PC-3 (cell line): ENCODE measurements at regions not wholly inside any gene's neighbourhood (a gene's known extent, or its start where the extent isn't known, plus 50 kb on each side); places are given as distances from the start of the nearest gene placed in this dataset.
A peak's percentile ranks its signal among the peaks of the same experiment; 100 is the strongest.
"Not testable (repeated sequence)": the region's sequence is repeated elsewhere in the genome, so short reads cannot be mapped to it uniquely, and the experiment has no call there.

ENCODE experiments used
- ATAC-seq: fragments of 200-7000 bp; cut with Tn5 transposase; 2 replicates; pipeline ENCODE4 v1.9.1; 2020; ENCODE audit warnings: mild to moderate bottlenecking, moderate library complexity
- BruUV-seq: library from RNA; stranded (reverse); fragments of 400-500 nt; replicated peaks from 2 replicates; lab custom pipeline; 2021; lab: Mats Ljungman, UMichigan
- CTCF ChIA-PET: fragments of 300-600 bp; sonication (Branson Sonifier 250); formaldehyde crosslinking; loops from one replicate; lab custom pipeline; 2022; ENCODE audit warnings: antibody characterized with exemption; lab: Charles Lee
- POLR2A ChIA-PET: fragments of 300-600 bp; sonication (Branson Sonifier 250); formaldehyde crosslinking; loops from one replicate; lab custom pipeline; 2022; ENCODE audit warnings: antibody characterized with exemption; ENCODE audit not compliant: unreplicated experiment; lab: Charles Lee
- DNase-seq: peaks from one replicate; pipeline ENCODE4 v3.0.0-alpha.2; 2015
- H2AFZ ChIP-seq: fragments of 300-600 bp; sonication (generic); 2 replicates; pipeline ENCODE4 v1.6.0; 2016; ENCODE audit warnings: antibody characterized with exemption, low read length
- H3F3A ChIP-seq: fragments of 300-600 bp; sonication (generic); one replicate; pipeline ENCODE4 v1.6.0; 2017; ENCODE audit warnings: antibody characterized with exemption, low read length, control low read depth, mild to moderate bottlenecking; ENCODE audit not compliant: unreplicated experiment
- H3K27ac ChIP-seq: fragments of 300-600 bp; sonication (generic); 2 replicates; pipeline ENCODE4 v1.5.1; 2016; ENCODE audit warnings: mild to moderate bottlenecking, low read length
- H3K27me3 ChIP-seq: fragments of 300-600 bp; sonication (generic); 2 replicates; pipeline ENCODE4 v1.6.1; 2016; ENCODE audit warnings: low read length, mixed read lengths
- H3K36me3 ChIP-seq: fragments of 300-600 bp; sonication (generic); 2 replicates; pipeline ENCODE4 v1.6.1; 2016; ENCODE audit warnings: low read depth, mixed run types, low read length, mixed read lengths
- H3K4me1 ChIP-seq: fragments of 300-600 bp; sonication (generic); 2 replicates; pipeline ENCODE4 v1.5.1; 2016; ENCODE audit warnings: low read length; ENCODE audit not compliant: insufficient read depth
- H3K4me2 ChIP-seq: fragments of 300-600 bp; sonication (generic); 2 replicates; pipeline ENCODE4 v1.6.0; 2016; ENCODE audit warnings: low read length
- H3K4me3 ChIP-seq: fragments of 300-600 bp; sonication (generic); 2 replicates; pipeline ENCODE4 v1.5.1; 2016; ENCODE audit warnings: mild to moderate bottlenecking, low read length, mixed read lengths
- H3K79me2 ChIP-seq: fragments of 300-600 bp; sonication (generic); 2 replicates; pipeline ENCODE4 v1.6.1; 2017; ENCODE audit warnings: low read length, mixed read lengths
- H3K9ac ChIP-seq: fragments of 300-600 bp; sonication (generic); 2 replicates; pipeline ENCODE4 v1.6.0; 2016; ENCODE audit warnings: mild to moderate bottlenecking, low read length
- H3K9me2 ChIP-seq: fragments of 300-600 bp; sonication (generic); replicated peaks from 2 replicates; pipeline ENCODE4 v1.6.1; 2016; ENCODE audit warnings: mixed run types, low read length, mixed read lengths
- H3K9me3 ChIP-seq: fragments of 300-600 bp; sonication (generic); 2 replicates; pipeline ENCODE4 v1.6.1; 2016; ENCODE audit warnings: low read length, mixed read lengths
- H4K20me1 ChIP-seq: fragments of 300-600 bp; sonication (generic); 2 replicates; pipeline ENCODE4 v1.6.1; 2016; ENCODE audit warnings: low read length, mixed read lengths
- CTCF ChIP-seq: fragments of 300-600 bp; sonication (generic); conservative IDR thresholded peaks from 2 replicates; pipeline ENCODE4 v1.5.1; 2017; ENCODE audit warnings: antibody characterized with exemption, low read depth, mild to moderate bottlenecking, low read length
- EZH2 ChIP-seq: fragments of 300-600 bp; sonication (generic); IDR thresholded peaks from one replicate; pipeline ENCODE4 v1.6.1; 2017; ENCODE audit warnings: antibody characterized with exemption, mild to moderate bottlenecking, low read length; ENCODE audit not compliant: unreplicated experiment
- EZH2phosphoT487 ChIP-seq: fragments of 300-600 bp; sonication (generic); IDR thresholded peaks from 2 replicates; pipeline ENCODE4 v1.6.1; 2018; ENCODE audit warnings: mild to moderate bottlenecking, antibody characterized with exemption, low read length, borderline replicate concordance
- intact Hi-C: fragments of 100-400 bp; cut with micrococcal nuclease; formaldehyde crosslinking; loops from 2 replicates; pipeline ENCODE4 v1.9.0; 2023

DNA sequence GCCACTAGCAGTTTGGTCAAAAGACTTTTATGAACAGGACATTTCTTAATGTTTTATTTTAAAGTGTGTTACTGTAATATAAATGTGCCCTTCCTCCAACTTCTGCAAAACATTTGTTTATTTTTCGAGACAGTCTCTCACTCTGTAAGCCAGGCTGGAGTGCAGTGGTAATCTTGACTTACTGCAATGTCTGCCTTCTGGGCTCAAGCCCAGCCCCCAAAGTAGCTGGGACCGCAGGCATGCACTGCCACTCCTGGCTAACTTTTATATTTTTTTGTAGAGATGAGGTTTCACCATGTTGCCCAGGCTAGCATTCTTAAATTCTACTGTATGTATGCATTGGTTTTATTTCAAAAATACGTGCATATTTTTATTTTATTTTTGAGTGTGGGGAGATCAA is 1201.9 kb downstream of the STIM2 start:
- intact Hi-C loops = no loop called here

GRCh38 chr4:28073860-28074555 is 1213.4 kb downstream of the STIM2 start:
- Histone ChIP-seq H4K20me1 (no peaks in the 10 kb centered on the region), H3K4me1 (no peaks in the 10 kb centered on the region), H3K27me3 (no peaks in the 10 kb centered on the region), H3K4me2 (no peak overlapping the region), H3K4me3 (no peak overlapping the region), H3K9me2 (no peaks in the 10 kb centered on the region), H3K9ac (no peak overlapping the region), H3K36me3 (no peaks in the 10 kb centered on the region), H3F3A (no peaks in the 10 kb centered on the region), H3K79me2 (no peaks in the 10 kb centered on the region), H3K9me3 (no peaks in the 10 kb centered on the region), H3K27ac (no peak overlapping the region), H2AFZ (no peak overlapping the region)
- no TSS peak for BruUV-seq
- intact Hi-C loops = loop anchor here (5.0 kb wide), 1 partner anchor 212 kb away; no protein-coding TSS in a partner anchor
- TF ChIP-seq CTCF (no peak; the same call in 1 of the 2 replicates), EZH2 (no peak)
- ATAC-seq (no peak), DNase-seq (peak; percentile 7)
- ChIA-PET CTCF (interaction anchor here (0.6 kb wide), 2 partner anchors 21 to 212 kb away, joined by 3 to 5 read pairs; no protein-coding TSS in a partner anchor), POLR2A (no interaction called here)

More for the DNA sequence above, 1201.9 kb downstream of the STIM2 start:
- Histone ChIP-seq H2AFZ (no peak overlapping the region), H3K4me3 (no peak overlapping the region), H3K4me2 (no peak overlapping the region), H3K79me2 (no peaks in the 10 kb centered on the region), H3F3A (no peaks in the 10 kb centered on the region), H3K36me3 (no peaks in the 10 kb centered on the region), H4K20me1 (no peaks in the 10 kb centered on the region), H3K9ac (no peak overlapping the region), H3K9me3 (no peaks in the 10 kb centered on the region), H3K27me3 (no peaks in the 10 kb centered on the region), H3K27ac (no peak overlapping the region), H3K9me2 (no peaks in the 10 kb centered on the region), H3K4me1 (no peaks in the 10 kb centered on the region)
- CTCF ChIA-PET = no interaction called here
- no peak for ATAC-seq
- DNase-seq = no peak
- BruUV-seq = no TSS peak
- POLR2A ChIA-PET = no interaction called here
- TF ChIP-seq CTCF = no peak

- Histone ChIP-seq H2AFZ (no peak overlapping the region), H4K20me1 (no peaks in the 10 kb centered on the region), H3K27ac (no peak overlapping the region), H3K4me1 (no peaks in the 10 kb centered on the region), H3K4me3 (no peak overlapping the region), H3K79me2 (no peaks in the 10 kb centered on the region), H3K9ac (no peak overlapping the region), H3F3A (no peaks in the 10 kb centered on the region), H3K4me2 (no peak overlapping the region), H3K9me2 (no peaks in the 10 kb centered on the region), H3K36me3 (no peaks in the 10 kb centered on the region), H3K9me3 (no peaks in the 10 kb centered on the region), H3K27me3 (no peaks in the 10 kb centered on the region)
- BruUV-seq = no TSS peak
- ChIA-PET POLR2A (no interaction called here), CTCF (no interaction called here)
- ATAC-seq (no peak), DNase-seq (no peak)
- intact Hi-C loops = no loop called here
- no peak for TF ChIP-seq EZH2phosphoT487
- no peak for TF ChIP-seq EZH2
- no peak for TF ChIP-seq CTCF
Measured at GRCh38 chr4:28075401-28075956, 1214.8 kb downstream of the STIM2 start.

DNA sequence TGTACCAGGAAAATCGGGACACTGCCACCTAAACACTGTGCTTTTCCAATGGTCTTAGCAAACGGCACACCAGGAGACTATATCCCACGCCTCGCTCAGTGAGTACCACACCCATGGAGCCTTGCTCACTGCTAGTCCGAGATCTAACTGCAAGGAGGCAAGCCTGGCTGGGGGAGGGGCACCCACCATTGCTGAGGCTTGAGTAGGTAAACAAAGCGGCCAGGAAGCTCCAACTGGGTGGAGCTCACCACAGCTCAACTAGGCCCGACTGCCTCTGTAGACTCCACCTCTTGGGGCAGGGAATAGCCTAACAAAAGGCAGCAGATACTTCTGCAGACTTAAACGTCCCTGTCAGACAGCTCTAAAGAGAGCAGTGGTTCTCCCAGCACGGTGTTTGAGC is 1216.6 kb downstream of the STIM2 start:
- H3K9me3 ChIP-seq, H3F3A ChIP-seq, intact Hi-C loops, H4K20me1 ChIP-seq, H3K79me2 ChIP-seq, DNase-seq, H3K4me1 ChIP-seq, H3K27me3 ChIP-seq, H3K4me3 ChIP-seq, H3K36me3 ChIP-seq, H3K4me2 ChIP-seq, CTCF ChIA-PET, POLR2A ChIA-PET, ATAC-seq, H3K9ac ChIP-seq, H3K9me2 ChIP-seq, H2AFZ ChIP-seq, H3K27ac ChIP-seq, BruUV-seq: not testable (repeated sequence)
